ENCODE measurements at regions not wholly inside any gene's neighbourhood (a gene's known extent, or its start where the extent isn't known, plus 50 kb on each side); places are given as distances from the start of the nearest gene placed in this dataset.

DNA sequence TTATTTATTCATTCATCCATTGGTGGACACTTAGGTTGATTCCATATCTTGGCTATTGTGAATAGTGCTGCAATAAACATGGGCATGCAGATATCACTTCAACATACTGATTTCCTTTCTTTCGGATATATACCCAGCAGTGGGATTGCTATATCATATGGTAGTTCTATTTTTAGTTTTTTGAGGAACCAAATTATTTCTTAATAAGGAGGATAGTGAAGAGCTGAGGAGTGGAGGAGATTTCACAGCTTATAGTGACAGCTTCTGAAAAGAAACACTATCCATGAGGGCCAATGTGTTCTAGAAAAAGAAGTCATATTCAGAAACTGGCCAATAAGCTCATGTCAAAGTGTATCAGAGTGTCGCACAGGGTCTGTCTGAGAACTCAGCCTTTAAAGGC, 183.3 kb downstream of the SEC61B start:
- no peak overlapping the region for H3K9ac ChIP-seq

DNA sequence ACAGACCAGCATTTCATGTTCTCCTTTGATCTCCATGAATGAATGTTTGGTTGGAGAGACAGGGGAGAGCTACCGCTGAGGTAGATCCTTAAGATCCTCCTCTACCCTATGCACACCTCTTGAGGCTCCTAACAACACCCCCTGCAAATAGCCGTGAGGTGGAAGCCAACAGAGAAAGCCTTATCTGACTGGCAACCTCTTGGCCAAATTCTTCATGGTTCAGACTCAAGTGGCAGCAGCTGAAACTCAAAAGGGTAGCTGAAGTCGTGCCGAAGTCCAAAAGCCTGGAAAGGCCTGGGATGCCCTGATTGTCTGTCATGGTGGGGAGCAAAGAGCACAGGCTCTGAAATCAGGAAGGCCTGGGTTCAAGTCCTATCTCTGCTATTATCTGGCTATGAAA, 184.9 kb downstream of the SEC61B start:
- Histone ChIP-seq H3F3A (replicated peaks; ENCODE audit: insufficient read depth) (no peaks in the 10 kb centered on the region), H2AFZ (ENCODE audit: low read depth) (no peak overlapping the region), H3K27ac (ENCODE audit: low read depth in 2 of 2, low read length in 1 of 2) (no peak overlapping the region), H3K4me1 (ENCODE audit: control insufficient read depth in 1 of 2, insufficient read depth in 2 of 2, low read depth in 1 of 2, low read length in 1 of 2) (peaks cover 0 to 9% of the 10 kb centered on the region in 2 experiments; a peak in 1 of 4 replicates), H4K20me1 (ENCODE audit: insufficient read depth) (no peaks in the 10 kb centered on the region), H3K4me3 (ENCODE audit: low read depth in 2 of 2, low read length in 1 of 2) (no peak overlapping the region), H3K36me3 (replicated peaks in 1 of 2; ENCODE audit: control insufficient read depth in 1 of 2, insufficient read depth in 2 of 2, low read length in 1 of 2) (no peaks in the 10 kb centered on the region), H3K9me3 (no peaks in the 10 kb centered on the region), H3K4me2 (no peak overlapping the region), H3K9ac (no peak overlapping the region), H3K9me2 (no peaks in the 10 kb centered on the region), H3K27me3 (ENCODE audit: insufficient read depth) (no peaks in the 10 kb centered on the region), H3K79me2 (ENCODE audit: insufficient read depth) (no peaks in the 10 kb centered on the region)
- ChIA-PET CTCF (interaction anchor here (0.9 kb wide), 1 partner anchor 25 kb away, joined by 4 read pairs; no protein-coding TSS in a partner anchor), POLR2A (no interaction called here)
- WGBS (ENCODE audit: low lambda C conversion rate), result 69% methylated on average over 4 of the region's 4 CpGs
- DNase-seq, result no peak
- TF ChIP-seq CHD2 (IDR thresholded peaks at IDR 0.05; ENCODE audit: low read length, partially characterized antibody), result no peak
- TF ChIP-seq SIN3A (IDR thresholded peaks at IDR 0.05; ENCODE audit: borderline replicate concordance, low read depth, low read length), result no peak
- TF ChIP-seq FOXJ3 (CRISPR knock-in tag; IDR thresholded peaks at IDR 0.05), result no peak
- TF ChIP-seq CTCF (IDR thresholded peaks at IDR 0.05), result no peak
- TF ChIP-seq TEAD4 (IDR thresholded peaks at IDR 0.05; ENCODE audit: borderline replicate concordance, insufficient read depth), result no peak
- no peak for TF ChIP-seq JUND (IDR thresholded peaks at IDR 0.05)
- TF ChIP-seq, protein P1, sequence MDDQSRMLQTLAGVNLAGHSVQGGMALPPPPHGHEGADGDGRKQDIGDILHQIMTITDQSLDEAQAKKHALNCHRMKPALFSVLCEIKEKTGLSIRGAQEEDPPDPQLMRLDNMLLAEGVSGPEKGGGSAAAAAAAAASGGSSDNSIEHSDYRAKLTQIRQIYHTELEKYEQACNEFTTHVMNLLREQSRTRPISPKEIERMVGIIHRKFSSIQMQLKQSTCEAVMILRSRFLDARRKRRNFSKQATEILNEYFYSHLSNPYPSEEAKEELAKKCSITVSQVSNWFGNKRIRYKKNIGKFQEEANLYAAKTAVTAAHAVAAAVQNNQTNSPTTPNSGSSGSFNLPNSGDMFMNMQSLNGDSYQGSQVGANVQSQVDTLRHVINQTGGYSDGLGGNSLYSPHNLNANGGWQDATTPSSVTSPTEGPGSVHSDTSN (IDR thresholded peaks at IDR 0.05), result no peak
- TF ChIP-seq USF2 (IDR thresholded peaks at IDR 0.05; ENCODE audit: borderline replicate concordance, low read depth, low read length), result no peak
- TF ChIP-seq IRF3 (IDR thresholded peaks at IDR 0.05; ENCODE audit: low read depth, low read length), result no peak
- TF ChIP-seq RAD21 (IDR thresholded peaks at IDR 0.05; ENCODE audit: low read length), result no peak
- no peak for TF ChIP-seq TCF12 (IDR thresholded peaks at IDR 0.05)
- no peak for TF ChIP-seq ELF1 (IDR thresholded peaks at IDR 0.05)
- TF ChIP-seq GABPA (IDR thresholded peaks at IDR 0.05; ENCODE audit: low read depth), result no peak
- no peak for TF ChIP-seq EP300 (IDR thresholded peaks at IDR 0.05; ENCODE audit: borderline replicate concordance in 1 of 2, low read depth in 1 of 2, low read length in 1 of 2)

More for the DNA sequence above, 183.3 kb downstream of the SEC61B start:
- Histone ChIP-seq H3K36me3 (replicated peaks in 1 of 2; ENCODE audit: control insufficient read depth in 1 of 2, insufficient read depth in 2 of 2, low read length in 1 of 2) (no peaks in the 10 kb centered on the region), H3K9me2 (no peaks in the 10 kb centered on the region), H2AFZ (ENCODE audit: low read depth) (no peak overlapping the region), H3K4me2 (no peak overlapping the region), H3K4me3 (ENCODE audit: low read depth in 2 of 2, low read length in 1 of 2) (no peak overlapping the region), H3F3A (replicated peaks; ENCODE audit: insufficient read depth) (no peaks in the 10 kb centered on the region), H3K4me1 (ENCODE audit: control insufficient read depth in 1 of 2, insufficient read depth in 2 of 2, low read depth in 1 of 2, low read length in 1 of 2) (peaks cover 0 to 10% of the 10 kb centered on the region in 2 experiments; a peak in 1 of 4 replicates), H3K27me3 (ENCODE audit: insufficient read depth) (no peaks in the 10 kb centered on the region), H3K79me2 (ENCODE audit: insufficient read depth) (no peaks in the 10 kb centered on the region), H3K9me3 (no peaks in the 10 kb centered on the region), H3K27ac (ENCODE audit: low read depth in 2 of 2, low read length in 1 of 2) (no peak overlapping the region), H4K20me1 (ENCODE audit: insufficient read depth) (no peaks in the 10 kb centered on the region)
- WGBS (ENCODE audit: low lambda C conversion rate), result 94% methylated on average over 2 of the region's 2 CpGs
- ChIA-PET CTCF (interaction anchor here (2.3 kb wide), 1 partner anchor 14 kb away, joined by 9 read pairs; no protein-coding TSS in a partner anchor), POLR2A (no interaction called here)
- TF ChIP-seq RXRA (IDR thresholded peaks at IDR 0.05; ENCODE audit: borderline replicate concordance, low read depth) (no peak), USF1 (IDR thresholded peaks at IDR 0.05; ENCODE audit: borderline replicate concordance, low read depth) (no peak), NRF1 (IDR thresholded peaks at IDR 0.05; ENCODE audit: low read depth, low read length) (no peak), GATA2 (CRISPR knock-in tag; IDR thresholded peaks at IDR 0.05) (no peak), ZBTB33 (IDR thresholded peaks at IDR 0.05; ENCODE audit: borderline replicate concordance, low read depth) (no peak), RAD21 (IDR thresholded peaks at IDR 0.05; ENCODE audit: low read length) (no peak)
- DNase-seq, result no peak
